H9 (cell line): ENCODE measurements at regions not wholly inside any gene's neighbourhood (a gene's known extent, or its start where the extent isn't known, plus 50 kb on each side); places are given as distances from the start of the nearest gene placed in this dataset.

Source experiments
- DNase-seq: peaks from one replicate; pipeline ENCODE4 v3.0.0-alpha.2; 2017
- H2AFZ ChIP-seq: one replicate; pipeline ENCODE4 v1.6.1; 2013; ENCODE audit warnings: mild to moderate bottlenecking, low read length, control low read depth, moderate library complexity
- H2AK5ac ChIP-seq: 2 replicates; pipeline ENCODE4 v1.6.1; 2013; ENCODE audit warnings: low read length, control low read depth, mixed read lengths; ENCODE audit not compliant: insufficient read length
- H2BK120ac ChIP-seq: one replicate; pipeline ENCODE4 v1.6.1; 2013; ENCODE audit warnings: low read depth, mild to moderate bottlenecking, low read length, control low read depth, inconsistent platforms; ENCODE audit not compliant: poor library complexity, severe bottlenecking
- H2BK12ac ChIP-seq: 2 replicates; pipeline ENCODE4 v1.6.1; 2013; ENCODE audit warnings: low read length, control low read depth, mixed read lengths, low read depth; ENCODE audit not compliant: insufficient read length
- H2BK15ac ChIP-seq: 2 replicates; pipeline ENCODE4 v1.6.1; 2013; ENCODE audit warnings: low read depth, low read length, control low read depth
- H2BK20ac ChIP-seq: one replicate; pipeline ENCODE4 v1.6.1; 2013; ENCODE audit warnings: low read depth, mild to moderate bottlenecking, low read length, control low read depth, inconsistent platforms; ENCODE audit not compliant: poor library complexity, severe bottlenecking
- H2BK5ac ChIP-seq: 2 replicates; pipeline ENCODE4 v1.6.1; 2013; ENCODE audit warnings: low read length, control low read depth, mixed read lengths; ENCODE audit not compliant: insufficient read length
- H3K14ac ChIP-seq: 2 replicates; pipeline ENCODE4 v1.6.1; 2013; ENCODE audit warnings: low read length, control low read depth; ENCODE audit not compliant: insufficient read depth
- H3K18ac ChIP-seq: 2 replicates; pipeline ENCODE4 v1.6.1; 2013; ENCODE audit warnings: low read depth, mild to moderate bottlenecking, mixed read lengths, low read length, control low read depth; ENCODE audit not compliant: insufficient read length
- H3K23ac ChIP-seq: 2 replicates; pipeline ENCODE4 v1.6.1; 2013; ENCODE audit warnings: low read length, control low read depth, mixed read lengths, low read depth; ENCODE audit not compliant: insufficient read length
- H3K23me2 ChIP-seq: 2 replicates; pipeline ENCODE4 v1.6.1; 2013; ENCODE audit warnings: low read depth, mild to moderate bottlenecking, mixed read lengths, low read length, control low read depth; ENCODE audit not compliant: insufficient read length, poor library complexity, severe bottlenecking
- H3K27ac ChIP-seq: 2 replicates; pipeline ENCODE4 v1.5.1; 2013; ENCODE audit warnings: low read length, control low read depth, mixed read lengths, low read depth; ENCODE audit not compliant: insufficient read length
- H3K27me3 ChIP-seq: 2 replicates; pipeline ENCODE4 v1.6.1; 2013; ENCODE audit warnings: low read length, control low read depth, inconsistent platforms; ENCODE audit not compliant: insufficient read depth
- H3K4ac ChIP-seq: 2 replicates; pipeline ENCODE4 v1.6.1; 2013; ENCODE audit warnings: low read depth, mild to moderate bottlenecking, control low read depth, inconsistent platforms, low read length, moderate library complexity
- H3K4me1 ChIP-seq: 2 replicates; pipeline ENCODE4 v1.6.1; 2013; ENCODE audit warnings: low read length, control low read depth, inconsistent platforms; ENCODE audit not compliant: insufficient read depth
- H3K4me2 ChIP-seq: 2 replicates; pipeline ENCODE4 v1.6.1; 2013; ENCODE audit warnings: low read length, control low read depth, mixed read lengths; ENCODE audit not compliant: insufficient read length, insufficient read depth
- H3K56ac ChIP-seq: 2 replicates; pipeline ENCODE4 v1.6.1; 2013; ENCODE audit warnings: low read depth, mild to moderate bottlenecking, mixed read lengths, low read length, control low read depth; ENCODE audit not compliant: insufficient read length
- H3K79me1 ChIP-seq: 2 replicates; pipeline ENCODE4 v1.6.1; 2013; ENCODE audit warnings: low read depth, mild to moderate bottlenecking, moderate library complexity, low read length, control low read depth, inconsistent platforms; ENCODE audit not compliant: insufficient read depth, poor library complexity, severe bottlenecking
- H3K79me2 ChIP-seq: 2 replicates; pipeline ENCODE4 v1.6.1; 2013; ENCODE audit warnings: low read length, control low read depth, inconsistent platforms; ENCODE audit not compliant: insufficient read depth
- H3K9ac ChIP-seq: 2 replicates; pipeline ENCODE4 v1.6.1; 2013; ENCODE audit warnings: low read length, control low read depth, mixed read lengths; ENCODE audit not compliant: insufficient read length; ENCODE audit errors: extremely low read depth
- H3K9me3 ChIP-seq: one replicate; pipeline ENCODE4 v1.6.1; 2013; ENCODE audit warnings: low read depth, low read length, inconsistent platforms; ENCODE audit not compliant: control insufficient read depth
- H3T11ph ChIP-seq: one replicate; pipeline ENCODE4 v1.6.1; 2013; ENCODE audit warnings: mild to moderate bottlenecking, low read length, control low read depth, inconsistent platforms
- H4K20me1 ChIP-seq: one replicate; pipeline ENCODE4 v1.6.1; 2013; ENCODE audit not compliant: control insufficient read depth, insufficient read length, insufficient read depth
- H4K5ac ChIP-seq: 2 replicates; pipeline ENCODE4 v1.6.1; 2013; ENCODE audit warnings: low read depth, mild to moderate bottlenecking, mixed read lengths, low read length, control low read depth; ENCODE audit not compliant: insufficient read length
- H4K8ac ChIP-seq: replicated peaks from 2 replicates; pipeline ENCODE4 v1.6.1; 2013; ENCODE audit warnings: low read length, control low read depth, mixed read lengths, low read depth; ENCODE audit not compliant: insufficient read length
- H4K91ac ChIP-seq: 2 replicates; pipeline ENCODE4 v1.6.1; 2013; ENCODE audit warnings: low read depth, mild to moderate bottlenecking, moderate library complexity, mixed read lengths, low read length, control low read depth; ENCODE audit not compliant: insufficient read length
- H3K27ac Mint-ChIP-seq, 3 experiments: 2 replicates in 2 of 3; 3 replicates in 1 of 3; pipeline ENCODE4 v1.8.0; 2020 to 2021; ENCODE audit warnings: mixed read lengths in 3 of 3, mild to moderate bottlenecking in 1 of 3, moderate library complexity in 1 of 3
- H3K27me3 Mint-ChIP-seq: 2 replicates; pipeline ENCODE4 v1.8.0; 2021; ENCODE audit warnings: low read depth, mild to moderate bottlenecking, moderate library complexity, mixed read lengths
- H3K36me3 Mint-ChIP-seq, 3 experiments: 2 replicates in 2 of 3; 3 replicates in 1 of 3; pipeline ENCODE4 v1.8.0; 2020 to 2021; ENCODE audit warnings: low read depth in 3 of 3, mixed read lengths in 3 of 3; ENCODE audit not compliant: insufficient read depth in 1 of 3
- H3K4me1 Mint-ChIP-seq, 2 experiments: 2 replicates each; pipeline ENCODE4 v1.8.0; 2020; ENCODE audit warnings: mixed read lengths in 2 of 2
- H3K4me3 Mint-ChIP-seq, 2 experiments: 2 replicates in 1 of 2; 3 replicates in 1 of 2; pipeline ENCODE4 v1.8.0; 2020 to 2021; ENCODE audit warnings: mild to moderate bottlenecking in 2 of 2, mixed read lengths in 2 of 2, moderate library complexity in 1 of 2
- H3K9me3 Mint-ChIP-seq, 2 experiments: 2 replicates in 1 of 2; 3 replicates in 1 of 2; pipeline ENCODE4 v1.8.0; 2020; ENCODE audit warnings: mild to moderate bottlenecking in 2 of 2, mixed read lengths in 2 of 2, moderate library complexity in 1 of 2
- WGBS: extraction: QIAGEN DNeasy Blood & Tissue Kit; methylation state at CpG from one replicate; pipeline ENCODE4 v1.1.7; 2013; ENCODE audit warnings: missing lambda C conversion rate, low lambda C conversion rate, mixed read lengths; ENCODE audit not compliant: insufficient read length; ENCODE audit errors: extremely low coverage; 5-methylcytosine and 5-hydroxymethylcytosine counted together
- TF ChIP-seq, protein P1 (sequence below): fragments of 200-600 bp; sonication (generic); conservative IDR thresholded peaks from 3 replicates; pipeline ENCODE4 v1.8.0; 2021; ENCODE audit warnings: antibody characterized with exemption, mild to moderate bottlenecking

DNA sequence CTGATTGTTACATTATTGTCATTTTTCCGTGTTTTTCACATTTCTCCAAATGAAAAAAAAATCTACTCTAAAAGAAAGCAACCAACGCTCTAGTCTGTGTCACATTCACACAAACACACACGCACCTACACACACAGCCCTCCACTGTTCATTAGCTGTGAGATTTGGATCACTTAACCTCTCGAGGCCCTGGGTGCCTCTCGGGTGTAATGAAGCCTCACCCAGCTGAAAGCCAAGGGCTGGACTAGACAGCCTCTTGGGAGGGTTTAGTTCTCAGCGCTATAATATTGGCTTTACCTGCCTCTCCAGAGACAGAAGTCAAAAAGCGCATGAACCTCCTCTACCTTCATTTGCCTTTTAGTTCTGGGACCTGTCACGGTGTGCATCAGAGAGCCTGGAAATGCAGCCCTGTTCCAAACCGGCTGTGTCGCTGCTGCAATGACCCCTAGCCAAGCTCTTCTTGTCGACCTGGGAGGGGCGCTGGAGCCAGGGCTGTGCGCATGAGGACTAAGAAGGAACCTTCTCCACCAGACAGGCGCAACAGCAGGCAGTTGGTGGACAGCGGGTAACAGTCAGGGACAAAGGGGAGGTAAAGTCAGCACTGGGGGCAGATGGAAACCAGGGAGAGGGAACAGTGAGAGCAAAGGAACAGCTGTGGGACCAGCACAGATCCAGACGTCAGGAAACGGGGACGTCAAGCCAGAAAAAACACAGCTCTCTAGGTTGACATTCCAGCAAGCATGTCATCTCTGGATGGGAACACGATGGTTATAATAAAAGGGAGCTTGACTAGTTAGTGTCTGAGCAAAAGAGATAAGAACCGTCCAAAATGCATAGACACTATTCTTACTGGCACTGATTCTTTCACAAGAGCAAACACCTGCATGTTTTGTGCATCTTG is 375.9 kb downstream of the EFNB2 start:
- no peak overlapping the region for H4K5ac ChIP-seq
- no peak overlapping the region for H3K4ac ChIP-seq
- TF ChIP-seq, protein P1, sequence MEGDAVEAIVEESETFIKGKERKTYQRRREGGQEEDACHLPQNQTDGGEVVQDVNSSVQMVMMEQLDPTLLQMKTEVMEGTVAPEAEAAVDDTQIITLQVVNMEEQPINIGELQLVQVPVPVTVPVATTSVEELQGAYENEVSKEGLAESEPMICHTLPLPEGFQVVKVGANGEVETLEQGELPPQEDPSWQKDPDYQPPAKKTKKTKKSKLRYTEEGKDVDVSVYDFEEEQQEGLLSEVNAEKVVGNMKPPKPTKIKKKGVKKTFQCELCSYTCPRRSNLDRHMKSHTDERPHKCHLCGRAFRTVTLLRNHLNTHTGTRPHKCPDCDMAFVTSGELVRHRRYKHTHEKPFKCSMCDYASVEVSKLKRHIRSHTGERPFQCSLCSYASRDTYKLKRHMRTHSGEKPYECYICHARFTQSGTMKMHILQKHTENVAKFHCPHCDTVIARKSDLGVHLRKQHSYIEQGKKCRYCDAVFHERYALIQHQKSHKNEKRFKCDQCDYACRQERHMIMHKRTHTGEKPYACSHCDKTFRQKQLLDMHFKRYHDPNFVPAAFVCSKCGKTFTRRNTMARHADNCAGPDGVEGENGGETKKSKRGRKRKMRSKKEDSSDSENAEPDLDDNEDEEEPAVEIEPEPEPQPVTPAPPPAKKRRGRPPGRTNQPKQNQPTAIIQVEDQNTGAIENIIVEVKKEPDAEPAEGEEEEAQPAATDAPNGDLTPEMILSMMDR = no peak
- no peak overlapping the region for H2AK5ac ChIP-seq
- Mint-ChIP-seq H3K9me3 (peaks cover 2% of the 10 kb centered on the region in 2 experiments; a peak in 1 of 5 replicates), H3K27me3 (no peaks in the 10 kb centered on the region), H3K27ac (peak overlapping the region in 1 of 3 experiments; percentile 3; a peak in 3 of 7 replicates), H3K36me3 (peaks cover 0 to 3% (median 0%) of the 10 kb centered on the region in 3 experiments; a peak in 1 of 7 replicates), H3K4me3 (no peak overlapping the region), H3K4me1 (peaks cover 4% of the 10 kb centered on the region in 2 experiments)
- no peak overlapping the region for H3K18ac ChIP-seq
- no CpG with 5 or more reads among the region's 20 CpGs for WGBS
- no peak overlapping the region for H3K56ac ChIP-seq
- no peak overlapping the region for H2BK15ac ChIP-seq
- no peak overlapping the region for H3K4me2 ChIP-seq
- no peak overlapping the region for H3K23ac ChIP-seq
- no peaks in the 10 kb centered on the region for H3K9me3 ChIP-seq
- no peak overlapping the region for H3K9ac ChIP-seq
- H3K23me2 ChIP-seq = no peaks in the 10 kb centered on the region
- H4K91ac ChIP-seq = no peak overlapping the region
- no peak overlapping the region for H4K8ac ChIP-seq
- peak; percentile 51 for DNase-seq
- H3K27ac ChIP-seq = no peak overlapping the region
- H3T11ph ChIP-seq = no peak overlapping the region
- H2BK5ac ChIP-seq = no peak overlapping the region
- H3K79me2 ChIP-seq = no peaks in the 10 kb centered on the region
- no peaks in the 10 kb centered on the region for H4K20me1 ChIP-seq
- no peaks in the 10 kb centered on the region for H3K27me3 ChIP-seq
- no peaks in the 10 kb centered on the region for H3K79me1 ChIP-seq
- H3K14ac ChIP-seq = no peak overlapping the region
- no peak overlapping the region for H2AFZ ChIP-seq
- no peak overlapping the region for H2BK12ac ChIP-seq
- H2BK120ac ChIP-seq = no peak overlapping the region
- H2BK20ac ChIP-seq = no peak overlapping the region
- H3K4me1 ChIP-seq = no peaks in the 10 kb centered on the region
